GM19395 (cell line): ENCODE measurements at regions not wholly inside any gene's neighbourhood (a gene's known extent, or its start where the extent isn't known, plus 50 kb on each side); places are given as distances from the start of the nearest gene placed in this dataset.
"Not testable (repeated sequence)": the region's sequence is repeated elsewhere in the genome, so short reads cannot be mapped to it uniquely, and the experiment has no call there.

ENCODE experiments used
- ATAC-seq: cut with Tn5 transposase; IDR thresholded peaks from one replicate; pipeline ENCODE4 v1.9.1; 2021; ENCODE audit warnings: mild to moderate bottlenecking, moderate library complexity; ENCODE audit not compliant: unreplicated experiment

DNA sequence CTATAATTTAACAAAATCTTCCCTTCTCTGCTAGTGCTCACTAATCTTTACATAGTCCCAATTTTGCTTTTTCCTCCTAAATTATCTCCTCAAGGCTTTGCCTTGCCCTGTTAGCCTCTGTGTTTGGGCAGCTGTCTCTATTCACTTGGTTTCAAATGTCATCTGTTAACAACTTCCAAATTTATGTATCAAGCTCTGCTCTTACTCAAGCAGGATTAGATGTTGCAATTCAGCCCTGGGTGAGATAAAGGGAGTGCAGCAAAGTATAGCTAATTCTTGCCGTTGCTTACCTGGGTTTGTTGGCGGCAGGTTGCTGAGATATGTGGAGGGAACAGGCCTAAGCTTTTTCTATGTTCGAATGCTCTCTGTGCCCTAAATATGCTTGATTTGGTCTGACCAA lies 483.8 kb downstream of the DMAC1 start:
- no peak for ATAC-seq

DNA sequence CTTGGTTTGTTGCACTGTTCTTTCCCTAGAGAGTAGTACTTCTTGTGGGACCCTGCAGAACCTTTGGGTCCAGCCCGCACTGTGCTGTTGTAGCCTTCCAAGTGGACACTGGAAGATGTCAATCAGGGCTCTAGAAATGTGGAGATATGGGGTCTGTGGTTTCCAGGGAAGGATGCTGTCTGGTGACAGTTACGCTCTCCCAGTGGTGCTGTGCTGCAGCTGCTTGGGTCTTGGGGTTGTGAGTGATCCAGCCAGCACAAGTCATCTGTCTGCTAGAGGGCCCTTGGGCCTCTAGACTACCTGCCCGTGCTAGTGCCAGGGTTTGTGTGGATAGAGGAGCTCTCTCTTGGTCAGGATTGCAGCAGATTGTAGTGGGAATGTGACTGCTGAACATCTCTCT lies 484.5 kb downstream of the DMAC1 start:
- no peak for ATAC-seq

DNA sequence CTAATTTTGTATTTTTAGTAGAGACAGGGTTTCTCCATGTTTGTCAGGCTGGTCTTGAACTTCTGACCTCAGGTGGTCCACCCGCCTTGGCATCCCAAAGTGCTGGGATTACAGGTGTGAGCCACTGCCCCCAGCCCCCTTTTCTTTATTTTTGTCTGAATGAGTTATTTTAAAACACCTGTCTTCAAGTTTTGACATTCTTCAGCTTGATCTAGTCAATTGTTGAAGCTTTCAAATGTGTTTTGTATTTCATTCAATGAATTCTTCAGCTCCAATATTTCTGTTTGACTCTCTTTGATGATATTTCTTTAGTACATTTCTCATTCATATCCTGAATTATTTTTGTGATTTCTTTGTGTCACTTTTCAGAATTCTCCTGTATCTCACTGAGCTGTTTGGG lies 486.2 kb downstream of the DMAC1 start:
- ATAC-seq, result no peak

DNA sequence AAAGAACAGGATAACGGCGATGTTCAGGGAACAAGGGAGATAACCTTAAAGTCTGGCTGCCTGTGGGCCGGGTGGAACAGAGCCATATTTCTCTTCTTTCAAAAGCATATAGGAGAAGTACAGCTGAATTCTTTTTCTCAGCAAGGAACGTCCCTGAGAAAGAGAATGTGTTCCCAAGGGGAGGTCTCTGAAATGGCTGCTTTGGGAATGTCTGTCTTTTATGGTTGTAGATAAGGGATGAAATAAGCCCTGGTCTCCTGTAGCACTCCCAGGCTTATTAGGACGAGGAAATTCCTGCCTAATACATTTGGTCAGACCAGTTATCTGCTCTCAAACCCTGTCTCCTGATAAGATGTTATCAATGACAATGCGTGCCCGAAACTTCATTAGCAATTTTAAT lies 490.5 kb downstream of the DMAC1 start:
- ATAC-seq, result not testable (repeated sequence)

DNA sequence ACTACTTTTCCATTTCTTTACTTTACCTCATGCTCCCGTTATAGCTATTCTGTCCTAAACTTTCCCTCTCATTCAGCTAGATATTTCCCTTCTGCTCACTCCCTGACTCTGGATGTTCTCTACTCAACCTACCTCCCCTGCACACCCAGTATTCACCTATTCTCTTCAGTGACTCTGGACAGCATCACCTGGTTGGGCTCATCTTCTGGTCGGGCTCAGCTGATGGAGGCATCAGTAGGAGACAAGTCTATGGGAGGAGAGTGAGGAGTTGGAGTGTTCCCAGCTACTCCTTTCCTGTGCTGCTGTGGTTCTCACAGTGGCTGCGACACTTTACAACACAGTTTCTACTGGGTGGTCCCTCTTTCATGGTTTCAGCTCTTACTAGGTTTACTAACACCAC lies 493.9 kb downstream of the DMAC1 start:
- ATAC-seq, result no peak

DNA sequence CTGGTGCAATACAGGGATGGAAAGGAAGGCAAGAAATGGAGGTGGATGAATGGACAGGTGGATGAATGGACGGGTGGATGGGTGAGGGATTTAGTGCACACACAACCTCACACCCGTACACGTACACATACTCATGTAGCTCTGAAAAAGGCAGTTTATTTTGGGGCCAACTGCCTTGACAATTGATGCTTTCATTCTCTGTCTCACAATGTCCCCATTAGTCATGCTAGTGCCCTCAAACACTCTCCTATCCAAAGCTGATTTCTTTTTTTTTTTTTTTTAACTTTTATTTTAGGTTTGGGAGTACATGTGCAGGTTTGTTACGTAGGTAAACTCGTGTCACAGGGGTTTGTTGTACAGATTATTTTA lies 495.0 kb downstream of the DMAC1 start:
- no peak for ATAC-seq

GRCh38 chr9:7303907-7304626 lies 495.5 kb downstream of the DMAC1 start:
- ATAC-seq, result no peak

DNA sequence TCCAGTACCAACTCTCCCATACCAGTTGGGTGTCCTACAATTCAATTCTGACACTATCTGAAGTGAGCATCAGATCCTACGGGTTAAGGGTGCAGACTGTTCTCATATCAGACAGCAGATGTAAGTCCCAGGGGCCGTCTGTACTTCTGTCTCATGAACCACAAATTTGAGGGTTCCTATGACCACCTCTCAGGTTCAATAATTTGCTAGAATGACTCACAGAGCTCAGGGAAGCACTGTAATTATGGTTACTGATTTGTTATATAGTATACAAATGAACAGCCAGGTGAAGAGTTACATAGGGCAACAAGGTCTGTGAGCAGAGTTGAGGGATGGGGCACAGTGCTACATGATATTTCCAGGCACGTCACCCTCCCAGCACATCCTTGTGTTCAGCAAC lies 499.1 kb downstream of the DMAC1 start:
- peak; percentile 34 for ATAC-seq

- peak; percentile 98 for ATAC-seq
These were observed 501.5 kb downstream of the DMAC1 start for GRCh38 chr9:7298123-7298522.

DNA sequence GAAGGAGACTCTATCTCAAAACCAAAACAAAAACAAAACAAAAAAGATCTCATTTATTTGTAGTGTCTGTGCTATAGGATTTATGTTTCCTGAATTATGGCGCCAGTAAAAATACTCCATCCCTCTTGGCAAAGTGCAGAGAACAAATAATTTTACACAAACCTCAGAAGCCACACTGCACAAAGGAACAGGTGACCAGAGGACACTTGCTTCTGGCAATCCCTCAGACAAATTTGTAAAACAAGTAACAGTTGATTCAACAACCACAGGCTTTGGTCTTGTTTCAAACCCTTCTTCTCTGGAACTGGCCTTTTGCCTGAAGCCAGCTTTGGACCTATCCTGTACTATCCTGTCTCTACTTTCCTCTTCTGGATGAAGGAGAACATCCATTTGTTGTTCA lies 502.1 kb downstream of the DMAC1 start:
- ATAC-seq, result no peak

DNA sequence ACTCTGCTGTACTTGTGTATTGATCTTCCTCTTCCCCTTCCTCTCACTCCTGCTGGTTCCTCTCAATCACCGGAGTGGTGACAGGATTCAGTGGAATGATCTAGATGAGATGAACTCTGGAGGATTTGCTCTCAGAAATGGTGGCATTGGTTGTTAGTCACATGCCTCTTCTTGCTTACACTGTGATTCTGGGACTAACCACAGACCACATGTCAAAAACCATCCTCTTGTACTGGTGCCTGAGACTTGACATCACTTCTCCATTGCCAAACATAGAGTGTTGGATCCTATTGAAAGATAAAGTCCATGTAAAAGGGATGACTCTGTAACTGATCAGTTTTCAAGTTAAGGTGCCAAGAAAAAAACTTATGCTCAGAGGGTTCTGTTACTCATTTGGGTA lies 506.5 kb downstream of the DMAC1 start:
- no peak for ATAC-seq

DNA sequence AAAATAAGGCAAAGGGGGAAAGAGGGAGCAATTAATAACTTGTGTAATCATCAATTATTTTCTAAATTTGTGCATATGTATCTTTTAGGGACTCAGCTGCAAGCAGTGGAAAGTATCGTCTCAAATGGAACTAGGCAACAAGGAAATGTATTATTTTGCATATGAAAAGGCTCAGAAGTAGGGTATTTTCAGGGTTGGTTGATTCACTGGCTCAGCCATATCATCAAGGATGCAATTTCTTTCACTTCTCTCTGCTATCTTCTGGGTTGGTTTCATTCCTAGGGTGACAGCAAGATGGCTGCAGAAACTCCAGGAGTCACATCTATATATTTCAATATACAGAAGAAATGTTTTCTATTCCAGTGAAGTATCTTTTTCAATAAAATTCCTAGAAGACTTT lies 509.8 kb downstream of the DMAC1 start:
- ATAC-seq, result peak; percentile 77

GRCh38 chr9:7287986-7288385 lies 511.6 kb downstream of the DMAC1 start:
- ATAC-seq, result no peak

- no peak for ATAC-seq
These were observed 512.5 kb downstream of the DMAC1 start for GRCh38 chr9:7287065-7287464.

- no peak for ATAC-seq
These were observed 513.5 kb downstream of the DMAC1 start for GRCh38 chr9:7286101-7286500.

DNA sequence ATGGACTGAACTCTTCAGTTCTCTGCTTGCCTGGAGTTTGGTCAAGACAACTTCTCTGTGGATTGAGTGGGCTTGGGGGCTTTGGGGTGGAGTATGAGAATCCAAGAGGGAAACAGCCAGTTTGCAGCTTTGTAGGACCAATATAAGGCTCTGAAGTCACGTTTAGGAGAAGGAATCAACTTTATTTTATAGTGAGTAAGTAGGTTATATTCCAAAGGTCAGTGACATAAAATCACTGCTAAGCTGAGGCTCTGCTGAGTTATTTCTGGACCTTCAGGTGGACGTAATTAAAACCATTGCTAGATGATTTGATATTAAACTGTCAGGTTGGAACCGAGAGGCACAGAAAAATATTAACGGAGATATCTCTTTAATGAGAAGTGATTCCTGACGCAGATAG lies 514.4 kb downstream of the DMAC1 start:
- no peak for ATAC-seq

DNA sequence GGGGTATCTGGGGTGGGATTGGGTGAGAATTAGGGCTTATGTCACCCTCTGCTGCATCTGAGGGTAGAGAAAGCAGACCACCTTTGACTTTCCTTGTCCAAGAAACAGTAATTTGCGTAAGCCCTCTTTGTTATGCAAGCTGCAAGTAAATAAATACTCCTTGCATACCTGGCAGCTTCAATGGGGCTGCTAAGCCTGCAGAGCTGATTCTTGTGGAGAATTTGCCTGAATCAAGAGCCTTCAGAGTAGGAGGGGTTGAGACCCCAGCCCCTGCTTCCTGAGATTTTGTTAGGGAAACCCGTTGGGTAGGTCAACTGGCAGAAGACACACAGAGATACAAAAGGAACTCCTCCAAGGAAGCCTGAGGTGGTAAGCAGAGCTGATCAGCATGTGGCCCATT lies 515.1 kb downstream of the DMAC1 start:
- no peak for ATAC-seq

GRCh38 chr9:7284117-7284516 lies 515.5 kb downstream of the DMAC1 start:
- no peak for ATAC-seq

GRCh38 chr9:7273575-7273974 lies 515.8 kb downstream of the KDM4C start:
- no peak for ATAC-seq

DNA sequence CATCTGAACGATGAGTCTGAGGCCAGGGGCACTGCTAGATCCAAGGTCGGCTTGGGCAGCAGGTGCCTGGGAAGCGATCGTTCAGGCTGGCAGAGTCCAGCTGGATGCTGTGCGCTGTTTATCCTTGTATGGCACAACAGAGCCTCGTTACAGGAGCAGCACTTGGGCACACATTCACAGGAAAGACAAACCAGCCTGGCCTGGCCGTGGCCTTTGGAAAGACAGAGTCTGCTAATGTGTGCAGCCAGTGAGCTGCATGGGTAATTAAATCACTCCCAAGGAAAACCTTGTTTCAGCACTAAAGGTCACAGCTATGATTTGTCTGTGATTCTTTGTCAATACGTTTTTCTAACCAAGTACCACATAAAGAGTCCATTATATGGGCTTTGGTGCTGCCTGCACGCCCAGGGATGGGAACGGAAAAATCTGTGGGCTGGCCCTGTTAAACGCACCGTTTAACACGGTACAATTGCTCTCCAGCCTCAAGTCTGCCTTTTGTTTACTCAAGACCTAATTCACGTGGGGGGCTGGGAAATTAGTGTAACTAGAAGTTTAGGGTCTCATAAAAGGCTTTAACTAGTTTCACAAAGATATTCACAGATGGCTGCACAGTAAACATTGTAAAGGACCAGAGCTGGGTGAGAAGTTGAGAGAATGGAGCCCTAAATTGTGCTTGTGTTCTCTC lies 509.3 kb downstream of the KDM4C start:
- ATAC-seq, result no peak

DNA sequence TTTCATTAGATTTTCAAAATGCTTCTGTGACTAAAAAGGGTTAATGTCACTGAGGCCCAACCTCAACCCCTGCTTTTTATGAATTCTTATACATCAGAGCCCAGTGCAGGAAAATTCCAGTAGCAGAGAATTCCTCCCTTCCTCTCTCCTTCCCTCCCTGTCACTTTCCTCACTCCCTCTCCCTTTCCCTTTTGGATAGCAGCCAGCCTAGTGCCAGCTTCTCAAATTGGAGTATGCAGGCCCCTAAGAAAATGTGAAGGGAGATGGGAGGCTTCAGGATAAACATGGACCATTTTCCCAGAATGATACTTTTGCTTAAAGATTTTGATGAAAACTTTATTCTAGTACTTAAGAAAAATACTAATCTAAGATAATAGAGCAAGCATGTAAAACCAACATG lies 507.4 kb downstream of the KDM4C start:
- ATAC-seq, result no peak

DNA sequence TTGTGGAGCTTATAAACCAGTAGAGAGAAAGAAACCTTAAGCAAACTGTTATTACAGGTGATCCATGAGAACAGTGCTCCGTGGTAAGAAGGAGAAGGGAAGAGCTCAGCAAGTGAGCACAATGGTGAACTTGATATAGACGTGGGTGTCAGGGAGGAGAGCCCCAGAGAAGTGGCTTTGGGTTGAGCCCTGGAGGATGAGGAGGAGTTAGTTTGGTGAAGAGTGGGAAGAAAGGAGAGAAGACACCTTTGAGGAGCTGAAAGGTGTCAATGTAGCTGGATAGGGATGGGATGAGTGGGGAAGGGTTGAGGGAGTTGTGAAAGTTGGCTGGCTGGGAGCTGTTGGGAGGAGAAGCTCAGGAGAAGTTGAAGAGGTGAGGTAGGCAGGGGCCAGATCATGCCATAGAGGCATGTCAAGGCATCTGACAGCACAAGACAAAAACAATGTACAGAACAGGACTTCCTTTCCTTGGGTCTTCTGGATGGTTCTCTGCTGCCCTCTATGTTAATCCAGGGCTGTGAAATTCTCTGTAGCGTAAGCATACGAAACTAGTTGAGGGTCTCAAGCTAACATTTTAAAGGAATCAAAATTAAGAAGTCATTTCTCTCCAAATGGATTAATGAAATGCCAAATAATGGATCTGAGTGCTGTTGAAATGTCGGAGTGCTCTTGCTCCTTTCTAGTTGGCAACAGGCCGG lies 501.9 kb downstream of the KDM4C start:
- ATAC-seq, result no peak
